Peyer's patch (tissue), 4 donors: ENCODE measurements at regions not wholly inside any gene's neighbourhood (a gene's known extent, or its start where the extent isn't known, plus 50 kb on each side); places are given as distances from the start of the nearest gene placed in this dataset.
"Not testable (repeated sequence)": the region's sequence is repeated elsewhere in the genome, so short reads cannot be mapped to it uniquely, and the experiment has no call there.

Experiments used
- DNase-seq, 3 donors: peaks; one replicate each; pipeline ENCODE4 v3.0.0-alpha.2; 2017 to 2019
- H3K27ac ChIP-seq, 4 donors: fragments of 200-600 bp; sonication (generic); one replicate each; pipeline ENCODE4 v1.5.1; 2016 to 2019
- H3K27me3 ChIP-seq, 2 donors: fragments of 200-600 bp; sonication (generic); one replicate each; pipeline ENCODE4 v1.5.1; 2019
- H3K36me3 ChIP-seq, 3 donors: fragments of 200-600 bp; sonication (generic); one replicate each; pipeline ENCODE4 v1.5.1; 2016 to 2019
- H3K4me1 ChIP-seq, 4 donors: fragments of 200-600 bp; sonication (generic); one replicate each; pipeline ENCODE4 v1.5.1; 2016 to 2019
- H3K4me3 ChIP-seq, 4 donors: fragments of 200-600 bp; sonication (generic); 1 replicate in 3 of 4; 2 replicates in 1 of 4; pipeline ENCODE4 v1.5.1; 2016 to 2019; ENCODE audit warnings: mild to moderate bottlenecking in 1 of 4
- H3K9me3 ChIP-seq, 4 donors: fragments of 200-600 bp; sonication (generic); one replicate each; pipeline ENCODE4 v1.5.1; 2016 to 2019; ENCODE audit warnings: mild to moderate bottlenecking in 1 of 4
- CTCF ChIP-seq, 6 experiments: fragments of 450-650 bp in 4 of 6; fragments of 200-600 bp in 2 of 6; sonication (generic) in 1 of 6; IDR thresholded peaks; one replicate each; pipeline ENCODE4 v1.5.1; 2017 to 2019; ENCODE audit warnings: antibody characterized with exemption in 6 of 6, mild to moderate bottlenecking in 3 of 6, moderate library complexity in 1 of 6
- POLR2A ChIP-seq, 2 donors: fragments of 450-650 bp; IDR thresholded peaks; one replicate each; pipeline ENCODE4 v1.5.1; 2017; ENCODE audit warnings: antibody characterized with exemption in 2 of 2, mild to moderate bottlenecking in 2 of 2, moderate library complexity in 2 of 2
- small RNA-seq, 2 donors: library from RNA; depleted of rRNA; stranded (forward); fragments of <200 nt; gene quantifications; one replicate each; pipeline ENCODE3, GENCODE V24; 2016

GRCh38 chr9:19875291-19875920, 86.6 kb upstream of the SLC24A2 start:
- DNase-seq: no peak
- H3K36me3 ChIP-seq: no peaks in the 10 kb centered on the region
- TF ChIP-seq POLR2A (IDR thresholded peaks at IDR 0.05) (no peak), CTCF (IDR thresholded peaks at IDR 0.05) (no peak)
- no peak overlapping the region for H3K4me3 ChIP-seq
- H3K9me3 ChIP-seq: no peaks in the 10 kb centered on the region
- no peak overlapping the region for H3K27ac ChIP-seq
- H3K27me3 ChIP-seq: no peaks in the 10 kb centered on the region
- H3K4me1 ChIP-seq: no peaks in the 10 kb centered on the region

DNA sequence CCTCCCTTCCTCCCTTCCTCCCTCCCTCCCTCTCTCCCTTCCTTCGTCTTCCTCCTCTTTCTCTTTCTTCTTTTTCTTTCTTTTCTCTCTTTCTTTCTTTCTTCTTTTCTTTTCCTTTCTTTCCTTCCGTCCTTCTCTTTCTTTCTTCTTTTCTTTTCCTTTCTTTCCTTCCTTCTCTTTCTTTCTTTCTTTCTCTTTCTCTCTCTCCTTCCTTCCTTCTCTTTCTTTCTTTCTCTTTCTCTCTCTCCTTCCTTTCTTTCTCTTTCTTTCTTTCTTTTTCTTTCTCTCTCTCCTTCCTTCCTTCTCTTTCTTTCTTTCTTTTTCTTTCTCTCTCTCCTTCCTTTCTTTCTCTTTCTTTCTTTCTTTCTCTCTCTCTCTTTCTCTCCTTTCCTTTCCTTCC, 84.4 kb upstream of the SLC24A2 start:
- H3K27ac ChIP-seq, H3K4me1 ChIP-seq, H3K27me3 ChIP-seq, DNase-seq, H3K36me3 ChIP-seq, H3K4me3 ChIP-seq, H3K9me3 ChIP-seq: not testable (repeated sequence)

GRCh38 chr9:19870988-19871387, 82.2 kb upstream of the SLC24A2 start:
- Histone ChIP-seq H3K4me3 (no peak overlapping the region), H3K27ac (no peak overlapping the region), H3K36me3 (no peaks in the 10 kb centered on the region), H3K27me3 (no peaks in the 10 kb centered on the region), H3K9me3 (no peaks in the 10 kb centered on the region), H3K4me1 (no peaks in the 10 kb centered on the region)
- no peak for DNase-seq
- no peak for TF ChIP-seq POLR2A (IDR thresholded peaks at IDR 0.05)

- H3K9me3 ChIP-seq: no peaks in the 10 kb centered on the region
- H3K4me3 ChIP-seq: no peak overlapping the region
- DNase-seq: no peak
- TF ChIP-seq CTCF (IDR thresholded peaks at IDR 0.05) (no peak), POLR2A (IDR thresholded peaks at IDR 0.05) (no peak)
- no peaks in the 10 kb centered on the region for H3K4me1 ChIP-seq
- H3K36me3 ChIP-seq: no peaks in the 10 kb centered on the region
- no peaks in the 10 kb centered on the region for H3K27me3 ChIP-seq
- no peak overlapping the region for H3K27ac ChIP-seq
These were observed 52.1 kb upstream of the SLC24A2 start for GRCh38 chr9:19840953-19841352.

Small RNA genes lying in the stretch of these regions (small RNA-seq; reads per million reads assigned to genes)
- gene AL158077.1: 0 reads per million in 2 donors
